WTC11 (cell line): ENCODE measurements at regions not wholly inside any gene's neighbourhood (a gene's known extent, or its start where the extent isn't known, plus 50 kb on each side); places are given as distances from the start of the nearest gene placed in this dataset.

Source experiments
- ATAC-seq: fragments of 200-7000 bp; cut with Tn5 transposase; 2 replicates; pipeline ENCODE4 v1.10.0; 2021; ENCODE audit warnings: mild to moderate bottlenecking, moderate library complexity
- CTCF ChIA-PET: fragments of 300-600 bp; sonication (Branson Sonifier 250); formaldehyde crosslinking; loops from one replicate; lab custom pipeline; 2021; ENCODE audit warnings: antibody characterized with exemption; lab: Charles Lee
- POLR2A ChIA-PET: fragments of 350-600 bp; sonication (Branson Sonifier 250); formaldehyde crosslinking; loops from one replicate; lab custom pipeline; 2021; ENCODE audit warnings: antibody characterized with exemption; lab: Charles Lee
- DNase-seq: peaks from one replicate; pipeline ENCODE4 v3.0.0; 2021; ENCODE audit warnings: low spot score
- H3K27ac Mint-ChIP-seq: 2 replicates; pipeline ENCODE4 v1.8.0; 2021; ENCODE audit warnings: mixed read lengths
- H3K27me3 Mint-ChIP-seq: 2 replicates; pipeline ENCODE4 v1.8.0; 2021; ENCODE audit warnings: low read depth, mild to moderate bottlenecking, moderate library complexity, mixed read lengths
- H3K36me3 Mint-ChIP-seq: 2 replicates; pipeline ENCODE4 v1.8.0; 2021; ENCODE audit warnings: mixed read lengths
- H3K4me1 Mint-ChIP-seq: 2 replicates; pipeline ENCODE4 v1.8.0; 2022; ENCODE audit warnings: mixed read lengths
- H3K4me3 Mint-ChIP-seq: 2 replicates; pipeline ENCODE4 v1.8.0; 2021; ENCODE audit warnings: mild to moderate bottlenecking, moderate library complexity, mixed read lengths
- H3K9me3 Mint-ChIP-seq: 2 replicates; pipeline ENCODE4 v1.8.0; 2021; ENCODE audit warnings: mixed read lengths
- E2F1 ChIP-seq: sonication (generic); formaldehyde crosslinking; IDR thresholded peaks from 2 replicates; pipeline ENCODE4 v1.8.0; 2022; ENCODE audit warnings: mild to moderate bottlenecking, missing genetic modification reagents
- E2F4 ChIP-seq: sonication (generic); formaldehyde crosslinking; IDR thresholded peaks from 2 replicates; pipeline ENCODE4 v1.8.1; 2022; ENCODE audit warnings: low read depth, mild to moderate bottlenecking, moderate library complexity, missing genetic modification reagents, borderline replicate concordance
- EMX1 ChIP-seq: fragments of 250-450 bp; sonication (Bioruptor Pico); IDR thresholded peaks from 2 replicates; pipeline ENCODE4 v1.8.0; 2021; ENCODE audit warnings: mild to moderate bottlenecking
- GRHL2 ChIP-seq: fragments of 250-450 bp; sonication (Bioruptor Pico); IDR thresholded peaks from 2 replicates; pipeline ENCODE4 v1.8.0; 2022; ENCODE audit warnings: mild to moderate bottlenecking, moderate library complexity; ENCODE audit not compliant: insufficient replicate concordance, severe bottlenecking
- IRF1 ChIP-seq: sonication (generic); formaldehyde crosslinking; IDR thresholded peaks from 2 replicates; pipeline ENCODE4 v1.8.0; 2023; ENCODE audit warnings: missing genetic modification reagents
- JAZF1 ChIP-seq: fragments of 250-450 bp; sonication (Bioruptor Pico); IDR thresholded peaks from 2 replicates; pipeline ENCODE4 v1.9.0; 2021; ENCODE audit warnings: moderate library complexity, mild to moderate bottlenecking, inconsistent platforms
- KAT7 ChIP-seq: sonication (generic); formaldehyde crosslinking; IDR thresholded peaks from 2 replicates; pipeline ENCODE4 v1.8.1; 2023; ENCODE audit warnings: missing genetic modification reagents, mild to moderate bottlenecking, borderline replicate concordance
- MXD4 ChIP-seq: fragments of 250-450 bp; sonication (Bioruptor Pico); IDR thresholded peaks from 2 replicates; pipeline ENCODE4 v1.8.0; 2021; ENCODE audit warnings: mild to moderate bottlenecking, moderate library complexity, borderline replicate concordance
- NFYB ChIP-seq: sonication (generic); formaldehyde crosslinking; conservative IDR thresholded peaks from 2 replicates; pipeline ENCODE4 v1.8.0; 2022; ENCODE audit warnings: low read depth, missing genetic modification reagents
- NR1H2 ChIP-seq: sonication (generic); formaldehyde crosslinking; IDR thresholded peaks from 2 replicates; pipeline ENCODE4 v1.9.0; 2021; ENCODE audit warnings: mild to moderate bottlenecking, moderate library complexity, missing genetic modification reagents
- NR3C1 ChIP-seq: sonication (generic); formaldehyde crosslinking; conservative IDR thresholded peaks from 2 replicates; pipeline ENCODE4 v1.8.1; 2023; ENCODE audit warnings: low read depth, mild to moderate bottlenecking, missing genetic modification reagents
- OVOL2 ChIP-seq: fragments of 250-450 bp; sonication (Bioruptor Pico); IDR thresholded peaks from 2 replicates; pipeline ENCODE4 v1.9.0; 2021; ENCODE audit warnings: mild to moderate bottlenecking, borderline replicate concordance
- PRRX2 ChIP-seq: fragments of 250-450 bp; sonication (Bioruptor Pico); IDR thresholded peaks from 2 replicates; pipeline ENCODE4 v1.8.0; 2021; ENCODE audit warnings: mild to moderate bottlenecking
- RORB ChIP-seq: fragments of 250-450 bp; sonication (Bioruptor Pico); IDR thresholded peaks from 2 replicates; pipeline ENCODE4 v1.9.0; 2021; ENCODE audit warnings: mild to moderate bottlenecking
- SMAD4 ChIP-seq: sonication (generic); formaldehyde crosslinking; IDR thresholded peaks from 2 replicates; pipeline ENCODE4 v1.8.0; 2022; ENCODE audit warnings: mild to moderate bottlenecking, missing genetic modification reagents
- ZBTB21 ChIP-seq: sonication (generic); formaldehyde crosslinking; IDR thresholded peaks from 2 replicates; pipeline ENCODE4 v1.8.1; 2023; ENCODE audit warnings: mild to moderate bottlenecking, missing genetic modification reagents, borderline replicate concordance
- ZBTB43 ChIP-seq: sonication (generic); formaldehyde crosslinking; IDR thresholded peaks from 2 replicates; pipeline ENCODE4 v1.8.1; 2023; ENCODE audit warnings: mild to moderate bottlenecking, missing genetic modification reagents
- ZMAT4 ChIP-seq: fragments of 250-450 bp; sonication (Bioruptor Pico); IDR thresholded peaks from 2 replicates; pipeline ENCODE4 v1.9.0; 2021; ENCODE audit warnings: mild to moderate bottlenecking
- ZNF138 ChIP-seq: sonication (generic); formaldehyde crosslinking; conservative IDR thresholded peaks from 2 replicates; pipeline ENCODE4 v1.8.1; 2022; ENCODE audit warnings: mild to moderate bottlenecking, moderate library complexity, missing genetic modification reagents
- ZNF263 ChIP-seq: sonication (generic); formaldehyde crosslinking; IDR thresholded peaks from 2 replicates; pipeline ENCODE4 v1.8.1; 2022; ENCODE audit warnings: low read depth, mild to moderate bottlenecking, moderate library complexity, missing genetic modification reagents
- ZNF317 ChIP-seq: sonication (generic); formaldehyde crosslinking; IDR thresholded peaks from 2 replicates; pipeline ENCODE4 v1.8.1; 2023; ENCODE audit warnings: low read depth, mild to moderate bottlenecking, moderate library complexity, missing genetic modification reagents, borderline replicate concordance
- ZNF396 ChIP-seq: fragments of 250-450 bp; sonication (Bioruptor Pico); IDR thresholded peaks from 2 replicates; pipeline ENCODE4 v1.8.0; 2021; ENCODE audit warnings: mild to moderate bottlenecking, moderate library complexity, borderline replicate concordance
- ZNF512 ChIP-seq: sonication (generic); formaldehyde crosslinking; IDR thresholded peaks from 2 replicates; pipeline ENCODE4 v1.8.1; 2022; ENCODE audit warnings: missing genetic modification reagents, borderline replicate concordance
- ZNF671 ChIP-seq: fragments of 250-450 bp; sonication (Bioruptor Pico); IDR thresholded peaks from 2 replicates; pipeline ENCODE4 v1.8.0; 2021; ENCODE audit warnings: mild to moderate bottlenecking

- ATAC-seq: no peak
Observed at GRCh38 chr1:102071451-102071850, 74.7 kb upstream of the OLFM3 start.

GRCh38 chr1:102050556-102050955 lies 53.8 kb upstream of the OLFM3 start:
- TF ChIP-seq JAZF1 (CRISPR knock-in tag) (no peak), E2F1 (no peak), EMX1 (no peak), GRHL2 (CRISPR knock-in tag) (no peak), E2F4 (CRISPR knock-in tag) (no peak), MXD4 (CRISPR knock-in tag) (no peak), ZNF396 (CRISPR knock-in tag) (no peak), NFYB (CRISPR knock-in tag) (no peak), NR3C1 (CRISPR knock-in tag) (no peak)
- ATAC-seq (no peak), DNase-seq (no peak)
- CTCF ChIA-PET: no interaction called here
- Mint-ChIP-seq H3K36me3 (no peaks in the 10 kb centered on the region), H3K27ac (no peak overlapping the region), H3K9me3 (no peaks in the 10 kb centered on the region), H3K4me3 (no peak overlapping the region), H3K27me3 (peaks cover 17% of the 10 kb centered on the region), H3K4me1 (peaks cover 2% of the 10 kb centered on the region)
- POLR2A ChIA-PET: no interaction called here

More at GRCh38 chr1:102071451-102071850, 74.7 kb upstream of the OLFM3 start:
- Mint-ChIP-seq H3K9me3 (peaks cover 9% of the 10 kb centered on the region; the same call in 1 of the 2 replicates), H3K4me1 (no peaks in the 10 kb centered on the region), H3K27me3 (no peaks in the 10 kb centered on the region), H3K27ac (no peak overlapping the region), H3K4me3 (no peak overlapping the region), H3K36me3 (no peaks in the 10 kb centered on the region)
- CTCF ChIA-PET: no interaction called here
- POLR2A ChIA-PET: no interaction called here
- DNase-seq: no peak
- TF ChIP-seq IRF1 (CRISPR knock-in tag): no peak
- TF ChIP-seq E2F4 (CRISPR knock-in tag): no peak
- no peak for TF ChIP-seq RORB (CRISPR knock-in tag)
- TF ChIP-seq OVOL2 (CRISPR knock-in tag): no peak
- no peak for TF ChIP-seq PRRX2 (CRISPR knock-in tag)
- no peak for TF ChIP-seq SMAD4 (CRISPR knock-in tag)
- no peak for TF ChIP-seq ZBTB21 (CRISPR knock-in tag)
- TF ChIP-seq NR1H2: no peak
- TF ChIP-seq NR3C1 (CRISPR knock-in tag): no peak
- TF ChIP-seq EMX1: no peak
- TF ChIP-seq ZMAT4 (CRISPR knock-in tag): no peak
- no peak for TF ChIP-seq ZNF138 (CRISPR knock-in tag)
- no peak for TF ChIP-seq ZNF671 (CRISPR knock-in tag)
- no peak for TF ChIP-seq ZBTB43 (CRISPR knock-in tag)
- TF ChIP-seq ZNF396 (CRISPR knock-in tag): no peak
- no peak for TF ChIP-seq ZNF263 (CRISPR knock-in tag)
- TF ChIP-seq ZNF317 (CRISPR knock-in tag): no peak
- TF ChIP-seq KAT7 (CRISPR knock-in tag): no peak
- TF ChIP-seq ZNF512 (CRISPR knock-in tag): no peak
